T-cell (primary cell): ENCODE measurements at regions not wholly inside any gene's neighbourhood (a gene's known extent, or its start where the extent isn't known, plus 50 kb on each side); places are given as distances from the start of the nearest gene placed in this dataset.

Experiments
- ATAC-seq, 4 experiments: fragments of 200-7000 bp in 3 of 4; fragments of 150-1000 bp in 1 of 4; cut with Tn5 transposase; replicated peaks in 1 of 4; 1 replicate in 3 of 4; 2 replicates in 1 of 4; pipeline ENCODE4 v1.10.0; 2021; ENCODE audit warnings: moderate library complexity in 3 of 4, mild to moderate bottlenecking in 2 of 4, moderate number of reproducible peaks in 1 of 4
- CTCF ChIA-PET, 2 donors: fragments of 300-600 bp; sonication (Branson Sonifier 250); formaldehyde crosslinking; loops; one replicate each; lab custom pipeline; 2022; ENCODE audit warnings: antibody characterized with exemption in 2 of 2; lab: Charles Lee
- POLR2A ChIA-PET, 2 donors: fragments of 300-600 bp; sonication (Branson Sonifier 250); formaldehyde crosslinking; loops; one replicate each; lab custom pipeline; 2022; ENCODE audit warnings: antibody characterized with exemption in 2 of 2; lab: Charles Lee
- DNase-seq, 35 experiments: peaks; one replicate each; pipeline versions ENCODE4 v3.0.0 to v3.0.0-alpha.2; 2013 to 2023
- H3K27ac ChIP-seq: one replicate; pipeline ENCODE4 v1.5.1; 2013; ENCODE audit warnings: low read length
- H3K27me3 ChIP-seq, 2 experiments: replicated peaks in 1 of 2; 1 replicate in 1 of 2; 2 replicates in 1 of 2; pipeline versions ENCODE4 v1.6.1 to v1.7.0; 2013; ENCODE audit warnings: low read length in 1 of 2, mixed read lengths in 1 of 2; ENCODE audit not compliant: control insufficient read depth in 2 of 2, insufficient read depth in 2 of 2; ENCODE audit errors: extremely low read depth in 1 of 2
- H3K36me3 ChIP-seq, 2 donors: 1 replicate in 1 of 2; 2 replicates in 1 of 2; pipeline versions ENCODE4 v1.6.1 to v1.7.0; 2013; ENCODE audit warnings: low read length in 1 of 2; ENCODE audit not compliant: control insufficient read depth in 2 of 2, insufficient read depth in 1 of 2; ENCODE audit errors: extremely low read depth in 1 of 2
- H3K4me1 ChIP-seq, 2 experiments: 1 replicate in 1 of 2; 2 replicates in 1 of 2; pipeline versions ENCODE4 v1.6.1 to v1.7.0; 2013; ENCODE audit warnings: low read length in 2 of 2, mixed read lengths in 1 of 2; ENCODE audit not compliant: insufficient read depth in 2 of 2, control insufficient read depth in 1 of 2; ENCODE audit errors: extremely low read depth in 1 of 2
- H3K4me3 ChIP-seq, 2 donors: 1 replicate in 1 of 2; 2 replicates in 1 of 2; pipeline versions ENCODE4 v1.5.1 to v1.7.0; 2013; ENCODE audit warnings: mild to moderate bottlenecking in 2 of 2, low read length in 1 of 2, moderate library complexity in 1 of 2; ENCODE audit not compliant: control insufficient read depth in 1 of 2; ENCODE audit errors: extremely low read depth in 1 of 2
- H3K9me3 ChIP-seq: 2 replicates; pipeline ENCODE4 v1.7.0; 2013
- H3K27ac Mint-ChIP-seq, 2 donors: one replicate each; pipeline ENCODE4 v1.8.0; 2020 to 2021; ENCODE audit warnings: mild to moderate bottlenecking in 2 of 2, mixed read lengths in 2 of 2
- H3K27me3 Mint-ChIP-seq, 2 donors: one replicate each; pipeline ENCODE4 v1.8.0; 2021 to 2022; ENCODE audit warnings: mixed read lengths in 2 of 2
- H3K36me3 Mint-ChIP-seq: one replicate; pipeline ENCODE4 v1.8.0; 2021; ENCODE audit warnings: mixed read lengths
- H3K4me1 Mint-ChIP-seq, 3 donors: one replicate each; pipeline ENCODE4 v1.8.0; 2020 to 2022; ENCODE audit warnings: mixed read lengths in 3 of 3, mild to moderate bottlenecking in 1 of 3
- H3K4me3 Mint-ChIP-seq, 3 donors: one replicate each; pipeline ENCODE4 v1.8.0; 2020 to 2022; ENCODE audit warnings: mild to moderate bottlenecking in 3 of 3, mixed read lengths in 3 of 3, moderate library complexity in 3 of 3
- H3K9me3 Mint-ChIP-seq, 3 donors: one replicate each; pipeline ENCODE4 v1.8.0; 2020 to 2022; ENCODE audit warnings: mixed read lengths in 3 of 3
- WGBS: methylation state at CpG from one replicate; pipeline ENCODE4 v1.1.5; 2013; ENCODE audit warnings: missing lambda C conversion rate; ENCODE audit not compliant: insufficient coverage; 5-methylcytosine and 5-hydroxymethylcytosine counted together

DNA sequence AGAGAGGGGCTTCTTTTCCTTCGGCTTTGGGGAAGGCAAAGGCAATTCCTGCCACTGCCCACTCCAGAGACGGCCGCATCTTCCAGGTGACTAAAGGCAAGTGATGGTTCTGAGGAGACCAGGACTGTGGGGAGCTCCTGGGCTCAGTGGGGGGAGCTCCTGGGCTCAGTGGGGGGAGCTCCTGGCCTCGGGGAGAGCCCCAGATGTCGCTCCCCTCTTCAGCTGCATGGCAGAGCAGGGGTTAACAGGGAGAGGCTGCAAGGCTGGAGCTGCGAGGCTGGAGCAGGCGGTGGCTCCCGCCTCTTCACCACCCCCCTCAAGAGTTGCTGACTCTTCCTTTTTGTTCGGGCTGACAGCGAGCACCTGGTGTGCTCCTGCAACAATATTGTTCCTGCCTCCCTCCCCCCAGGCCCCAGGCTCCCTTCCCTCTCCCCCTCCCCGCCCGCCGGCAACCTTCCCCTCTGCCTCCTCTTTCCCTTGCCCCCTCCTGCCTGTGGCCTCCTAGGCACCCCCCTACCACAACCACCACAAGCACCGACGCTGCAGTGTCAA is 56.3 kb upstream of the LBX1 start:
- H3K9me3 Mint-ChIP-seq: no peaks in the 10 kb centered on the region
- H3K4me3 Mint-ChIP-seq: no peak overlapping the region
- Histone ChIP-seq H3K4me1 (peaks cover 0 to 8% of the 10 kb centered on the region in 2 experiments), H3K27me3 (peaks cover 27 to 81% of the 10 kb centered on the region in 2 experiments), H3K27ac (no peak overlapping the region), H3K9me3 (no peaks in the 10 kb centered on the region), H3K4me3 (no peak overlapping the region), H3K36me3 (no peaks in the 10 kb centered on the region)
- DNase-seq (no peak), ATAC-seq (no peak)
- H3K27ac Mint-ChIP-seq: no peak overlapping the region
- ChIA-PET POLR2A (no interaction called here), CTCF (interaction anchor here (0.7 to 1.4 kb wide), 2 partner anchors 14 to 71 kb away, joined by 3 read pairs; no protein-coding TSS in a partner anchor)
- 0% methylated on average over 4 of the region's 15 CpGs for whole genome bisulfite sequencing
- peaks cover 84 to 88% of the 10 kb centered on the region in 2 donors for H3K27me3 Mint-ChIP-seq
- H3K36me3 Mint-ChIP-seq: no peaks in the 10 kb centered on the region
- H3K4me1 Mint-ChIP-seq: peaks cover 7 to 26% (median 17%) of the 10 kb centered on the region in 3 donors

GRCh38 chr10:101286248-101287046 is 57.2 kb upstream of the LBX1 start:
- Mint-ChIP-seq H3K9me3 (no peaks in the 10 kb centered on the region), H3K36me3 (no peaks in the 10 kb centered on the region), H3K4me1 (peaks cover 11 to 31% (median 22%) of the 10 kb centered on the region in 3 donors), H3K4me3 (no peak overlapping the region), H3K27ac (no peak overlapping the region), H3K27me3 (peaks cover 84 to 91% of the 10 kb centered on the region in 2 donors)
- ChIA-PET CTCF (no interaction called here), POLR2A (interaction anchor here in 1 of 2 donors (0.6 kb wide), 1 partner anchor 154 kb away, joined by 3 read pairs; no protein-coding TSS in a partner anchor)
- Histone ChIP-seq H3K27ac (no peak overlapping the region), H3K4me3 (no peak overlapping the region), H3K9me3 (no peaks in the 10 kb centered on the region), H3K27me3 (peaks cover 27 to 87% of the 10 kb centered on the region in 2 experiments), H3K4me1 (peaks cover 0 to 15% of the 10 kb centered on the region in 2 experiments), H3K36me3 (no peaks in the 10 kb centered on the region)
- ATAC-seq (no peak), DNase-seq (no peak)
- WGBS: 51% methylated on average over 6 of the region's 12 CpGs

DNA sequence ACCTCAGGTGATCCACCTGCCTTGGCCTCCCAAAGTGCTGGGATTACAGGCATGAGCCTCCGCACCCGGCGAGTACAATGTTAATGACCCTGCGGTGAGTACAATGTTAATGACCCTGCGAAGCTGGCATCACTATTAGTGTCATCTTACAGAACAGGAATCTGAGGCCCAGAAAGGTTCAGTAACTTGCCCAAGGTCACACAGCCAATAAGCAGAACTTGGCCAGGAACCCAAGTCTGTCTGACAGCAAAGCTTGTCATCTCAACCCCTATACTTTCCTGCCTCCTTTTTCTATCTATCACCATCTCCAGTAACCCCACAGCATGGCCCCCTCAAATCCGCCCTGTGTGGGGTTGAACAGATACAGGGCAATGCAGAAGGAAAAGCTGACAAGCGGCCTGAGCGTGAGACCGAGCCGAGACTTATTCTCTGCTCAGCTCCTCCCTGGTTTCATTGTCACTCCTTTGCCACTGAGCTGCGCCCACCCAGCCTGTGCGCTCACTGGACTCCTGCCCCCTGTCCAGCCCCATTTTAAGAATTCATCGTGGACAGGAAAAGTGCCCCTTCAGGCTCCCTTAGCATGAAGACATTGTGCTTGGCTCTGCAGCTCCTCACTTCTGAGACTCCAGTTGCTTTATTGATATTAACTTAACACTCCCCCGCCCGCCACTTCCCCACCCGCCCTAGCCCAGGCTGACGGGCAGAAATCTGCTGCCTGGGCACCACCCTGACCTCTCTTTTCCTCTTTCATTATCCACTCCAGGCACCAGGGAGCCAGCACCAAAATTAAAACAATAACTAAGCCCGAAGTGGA is 58.1 kb upstream of the LBX1 start:
- Mint-ChIP-seq H3K4me1 (peaks cover 11 to 36% (median 26%) of the 10 kb centered on the region in 3 donors), H3K9me3 (no peaks in the 10 kb centered on the region), H3K27ac (no peak overlapping the region), H3K4me3 (no peak overlapping the region), H3K27me3 (peaks cover 79 to 84% of the 10 kb centered on the region in 2 donors), H3K36me3 (no peaks in the 10 kb centered on the region)
- H3K27ac ChIP-seq: no peak overlapping the region
- no peaks in the 10 kb centered on the region for H3K9me3 ChIP-seq
- no peak for DNase-seq
- peaks cover 24 to 90% of the 10 kb centered on the region in 2 experiments for H3K27me3 ChIP-seq
- no peak for ATAC-seq
- CTCF ChIA-PET: interaction anchor here (0.5 to 0.6 kb wide), 2 partner anchors 9 to 155 kb away, joined by 5 to 7 read pairs; no protein-coding TSS in a partner anchor
- POLR2A ChIA-PET: interaction anchor here in 1 of 2 donors (0.6 kb wide), 1 partner anchor 180 kb away, joined by 3 read pairs; no protein-coding TSS in a partner anchor
- H3K4me3 ChIP-seq: no peak overlapping the region
- H3K4me1 ChIP-seq: peaks cover 2 to 24% of the 10 kb centered on the region in 2 experiments
- WGBS: 30% methylated on average over 17 of the region's 18 CpGs
- no peaks in the 10 kb centered on the region for H3K36me3 ChIP-seq

DNA sequence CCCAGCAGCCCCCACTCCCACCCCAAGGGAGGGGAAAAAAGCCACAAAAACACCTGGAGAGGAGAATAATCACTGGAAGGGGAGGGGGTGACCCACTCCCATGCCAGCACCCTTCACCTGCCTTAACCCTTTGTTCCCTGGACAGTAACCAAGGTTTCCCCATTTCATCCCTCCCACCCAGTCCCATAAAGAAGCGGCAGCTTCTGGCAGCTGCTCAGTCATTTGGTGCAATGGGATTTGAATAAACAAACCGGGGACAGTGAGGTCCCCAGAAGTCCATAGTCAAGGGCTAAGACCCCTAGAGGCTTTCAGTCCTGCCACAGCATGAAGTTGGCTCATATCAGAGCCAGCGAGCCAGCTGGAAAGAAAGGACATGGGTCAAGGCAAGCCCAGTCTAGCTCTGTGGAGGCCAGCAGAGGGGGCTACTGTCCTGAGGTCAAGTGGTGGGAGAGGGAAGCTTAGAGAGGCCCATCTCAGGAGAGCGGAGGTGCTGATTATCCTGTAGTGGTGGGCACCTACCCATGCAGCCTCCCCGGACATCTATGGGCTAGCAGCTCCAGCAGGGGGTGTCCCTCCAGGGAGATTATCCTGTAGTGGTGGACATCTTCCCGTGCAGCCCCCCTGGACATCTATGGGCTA is 58.9 kb upstream of the LBX1 start:
- DNase-seq: no peak
- peaks cover 2 to 28% of the 10 kb centered on the region in 2 experiments for H3K4me1 ChIP-seq
- Mint-ChIP-seq H3K27ac (no peak overlapping the region), H3K9me3 (no peaks in the 10 kb centered on the region), H3K36me3 (no peaks in the 10 kb centered on the region), H3K4me1 (peaks cover 11 to 42% (median 30%) of the 10 kb centered on the region in 3 donors), H3K27me3 (peaks cover 78 to 83% of the 10 kb centered on the region in 2 donors), H3K4me3 (no peak overlapping the region)
- no peak for ATAC-seq
- no peak overlapping the region for H3K27ac ChIP-seq
- peaks cover 25 to 90% of the 10 kb centered on the region in 2 experiments for H3K27me3 ChIP-seq
- WGBS: 27% methylated on average over 4 of the region's 6 CpGs
- H3K4me3 ChIP-seq: no peak overlapping the region
- ChIA-PET POLR2A (no interaction called here), CTCF (interaction anchor here in 1 of 2 donors (0.6 to 0.8 kb wide), 3 partner anchors 73 to 195 kb away, joined by 4 to 7 read pairs (median 4); no protein-coding TSS in a partner anchor)
- H3K9me3 ChIP-seq: no peaks in the 10 kb centered on the region
- no peaks in the 10 kb centered on the region for H3K36me3 ChIP-seq

GRCh38 chr10:101289541-101289940 is 60.3 kb upstream of the LBX1 start:
- peaks cover 30 to 93% of the 10 kb centered on the region in 2 experiments for H3K27me3 ChIP-seq
- no peak for ATAC-seq
- H3K4me3 ChIP-seq: no peak overlapping the region
- H3K27me3 Mint-ChIP-seq: peaks cover 77 to 86% of the 10 kb centered on the region in 2 donors
- H3K27ac Mint-ChIP-seq: no peak overlapping the region
- POLR2A ChIA-PET: no interaction called here
- no peak overlapping the region for H3K4me3 Mint-ChIP-seq
- no peaks in the 10 kb centered on the region for H3K9me3 Mint-ChIP-seq
- CTCF ChIA-PET: interaction anchor here in 1 of 2 donors (0.9 kb wide), 1 partner anchor 75 kb away, joined by 5 read pairs; no protein-coding TSS in a partner anchor
- peaks cover 9 to 31% (median 23%) of the 10 kb centered on the region in 3 donors for H3K4me1 Mint-ChIP-seq
- H3K36me3 Mint-ChIP-seq: no peaks in the 10 kb centered on the region
- DNase-seq: no peak
- peaks cover 2 to 23% of the 10 kb centered on the region in 2 experiments for H3K4me1 ChIP-seq
- H3K36me3 ChIP-seq: no peaks in the 10 kb centered on the region
- no peak overlapping the region for H3K27ac ChIP-seq
- WGBS: 62% methylated on average over 3 of the region's 3 CpGs
- H3K9me3 ChIP-seq: no peaks in the 10 kb centered on the region
